ENCODE measurements at regions not wholly inside any gene's neighbourhood (a gene's known extent, or its start where the extent isn't known, plus 50 kb on each side); places are given as distances from the start of the nearest gene placed in this dataset.

DNA sequence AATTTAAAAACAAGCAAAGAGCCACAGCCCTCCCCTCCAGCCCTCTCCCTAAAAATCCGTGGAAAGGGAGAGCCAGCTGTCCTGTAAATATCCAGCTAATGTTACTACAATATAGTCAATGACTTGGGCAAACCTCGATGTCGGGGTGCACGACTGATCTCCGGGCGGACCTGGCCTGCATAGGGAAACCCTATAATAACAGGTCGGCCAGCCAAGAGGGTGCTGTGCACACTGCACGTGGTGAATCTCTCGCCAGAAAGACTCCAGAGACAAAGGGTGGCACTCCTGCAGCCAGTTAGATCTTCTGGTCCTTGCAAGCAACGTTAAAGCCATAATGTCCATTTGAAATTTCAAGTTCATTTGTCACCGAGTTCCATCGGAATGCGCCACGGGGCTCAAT is 1092.8 kb downstream of the ADGRL3 start:
- no peak overlapping the region for H3K27ac ChIP-seq (ENCODE audit: low read depth, low read length)
- no peak overlapping the region for H3K4me3 ChIP-seq (ENCODE audit: insufficient read depth, low read length)
- H3K9me3 ChIP-seq (ENCODE audit: low read depth, low read length) = no peaks in the 10 kb centered on the region
- H3K27me3 ChIP-seq (ENCODE audit: insufficient read depth, low read length) = no peaks in the 10 kb centered on the region
- no peak overlapping the region for H2AFZ ChIP-seq (ENCODE audit: low read length)
- TF ChIP-seq, protein P1, sequence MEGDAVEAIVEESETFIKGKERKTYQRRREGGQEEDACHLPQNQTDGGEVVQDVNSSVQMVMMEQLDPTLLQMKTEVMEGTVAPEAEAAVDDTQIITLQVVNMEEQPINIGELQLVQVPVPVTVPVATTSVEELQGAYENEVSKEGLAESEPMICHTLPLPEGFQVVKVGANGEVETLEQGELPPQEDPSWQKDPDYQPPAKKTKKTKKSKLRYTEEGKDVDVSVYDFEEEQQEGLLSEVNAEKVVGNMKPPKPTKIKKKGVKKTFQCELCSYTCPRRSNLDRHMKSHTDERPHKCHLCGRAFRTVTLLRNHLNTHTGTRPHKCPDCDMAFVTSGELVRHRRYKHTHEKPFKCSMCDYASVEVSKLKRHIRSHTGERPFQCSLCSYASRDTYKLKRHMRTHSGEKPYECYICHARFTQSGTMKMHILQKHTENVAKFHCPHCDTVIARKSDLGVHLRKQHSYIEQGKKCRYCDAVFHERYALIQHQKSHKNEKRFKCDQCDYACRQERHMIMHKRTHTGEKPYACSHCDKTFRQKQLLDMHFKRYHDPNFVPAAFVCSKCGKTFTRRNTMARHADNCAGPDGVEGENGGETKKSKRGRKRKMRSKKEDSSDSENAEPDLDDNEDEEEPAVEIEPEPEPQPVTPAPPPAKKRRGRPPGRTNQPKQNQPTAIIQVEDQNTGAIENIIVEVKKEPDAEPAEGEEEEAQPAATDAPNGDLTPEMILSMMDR (IDR thresholded peaks at IDR 0.05; ENCODE audit: extremely low read depth, low read depth, low read length) = no peak
- DNase-seq (ENCODE audit: insufficient read length, low spot score, missing footprints) = no peak
- no peaks in the 10 kb centered on the region for H3K79me2 ChIP-seq (ENCODE audit: insufficient read depth, low read length)
- no peaks in the 10 kb centered on the region for H4K20me1 ChIP-seq (ENCODE audit: insufficient read depth, low read length)
- H3K36me3 ChIP-seq (ENCODE audit: insufficient read depth, low read length) = no peaks in the 10 kb centered on the region
- H3K4me1 ChIP-seq (ENCODE audit: insufficient read depth, low read length) = no peaks in the 10 kb centered on the region
- no peak overlapping the region for H3K4me2 ChIP-seq (ENCODE audit: insufficient read depth, low read length)

DNA sequence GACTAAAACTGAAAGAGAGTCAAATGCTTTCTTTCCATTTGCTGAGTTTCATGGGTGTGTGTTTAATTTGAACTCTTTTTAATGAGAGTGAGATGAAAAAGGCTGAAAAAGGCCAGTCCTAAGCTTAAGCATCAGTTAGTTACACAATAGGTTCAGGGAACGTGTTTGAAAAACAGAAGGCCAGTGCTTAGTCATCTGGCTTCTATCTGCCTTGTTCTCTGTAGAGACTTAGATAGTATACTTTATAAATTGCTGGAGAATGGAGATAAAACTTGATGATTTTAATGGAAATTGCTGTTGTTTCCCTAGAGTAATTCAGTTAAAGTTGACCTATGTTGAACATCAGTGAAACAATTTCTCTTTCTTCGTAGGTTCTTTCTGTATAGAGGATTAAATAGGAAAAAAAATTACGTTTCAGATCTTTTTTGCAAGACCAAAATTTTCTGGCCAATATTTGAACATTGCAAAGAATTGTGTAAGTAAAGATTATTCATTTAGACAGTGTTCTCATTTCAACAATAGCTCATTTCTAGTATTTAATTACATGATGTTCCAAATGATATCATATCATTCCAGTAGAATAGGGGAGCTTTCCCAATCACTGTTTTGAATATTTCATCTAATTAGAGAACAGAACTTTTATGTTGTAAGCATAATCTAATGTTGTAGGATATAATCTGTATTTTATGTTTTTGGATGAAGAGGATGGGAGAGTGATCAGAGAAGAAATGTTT is 1088.8 kb downstream of the ADGRL3 start:
- Histone ChIP-seq H3K79me2 (ENCODE audit: insufficient read depth, low read length) (no peaks in the 10 kb centered on the region), H3K9me3 (ENCODE audit: low read depth, low read length) (no peaks in the 10 kb centered on the region), H3K27ac (ENCODE audit: low read depth, low read length) (no peak overlapping the region), H3K4me2 (ENCODE audit: insufficient read depth, low read length) (no peak overlapping the region), H3K4me1 (ENCODE audit: insufficient read depth, low read length) (no peaks in the 10 kb centered on the region), H4K20me1 (ENCODE audit: insufficient read depth, low read length) (no peaks in the 10 kb centered on the region), H3K36me3 (ENCODE audit: insufficient read depth, low read length) (no peaks in the 10 kb centered on the region), H3K4me3 (ENCODE audit: insufficient read depth, low read length) (no peak overlapping the region), H2AFZ (ENCODE audit: low read length) (no peak overlapping the region), H3K27me3 (ENCODE audit: insufficient read depth, low read length) (no peaks in the 10 kb centered on the region)
- TF ChIP-seq, protein P1 (IDR thresholded peaks at IDR 0.05; ENCODE audit: extremely low read depth, low read depth, low read length) = no peak
- no peak for DNase-seq (ENCODE audit: insufficient read length, low spot score, missing footprints)

DNA sequence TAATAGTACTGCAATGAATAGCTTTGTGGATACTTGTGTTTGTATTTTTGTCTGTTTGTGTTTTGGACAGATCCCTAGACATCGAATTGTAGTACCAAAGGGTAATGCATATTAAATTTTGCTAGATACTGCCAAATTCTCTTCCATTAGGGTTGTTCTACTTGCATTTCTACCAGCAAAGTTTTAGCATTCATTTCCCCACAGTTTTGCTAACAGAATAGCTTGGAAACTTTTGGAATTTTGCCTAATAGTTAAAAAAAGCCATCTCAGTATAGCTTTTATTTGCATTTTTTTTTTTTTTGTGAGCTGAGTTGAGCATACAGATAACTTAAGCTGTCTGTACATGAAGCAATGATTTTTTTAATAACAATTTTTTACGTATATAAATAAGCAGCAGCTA is 1084.9 kb downstream of the ADGRL3 start:
- TF ChIP-seq, protein P1 (IDR thresholded peaks at IDR 0.05; ENCODE audit: extremely low read depth, low read depth, low read length) = no peak
- Histone ChIP-seq H3K4me3 (ENCODE audit: insufficient read depth, low read length) (no peak overlapping the region), H4K20me1 (ENCODE audit: insufficient read depth, low read length) (no peaks in the 10 kb centered on the region), H3K79me2 (ENCODE audit: insufficient read depth, low read length) (no peaks in the 10 kb centered on the region), H3K4me1 (ENCODE audit: insufficient read depth, low read length) (no peaks in the 10 kb centered on the region), H2AFZ (ENCODE audit: low read length) (no peak overlapping the region), H3K27ac (ENCODE audit: low read depth, low read length) (no peak overlapping the region), H3K4me2 (ENCODE audit: insufficient read depth, low read length) (no peak overlapping the region), H3K27me3 (ENCODE audit: insufficient read depth, low read length) (no peaks in the 10 kb centered on the region), H3K9me3 (ENCODE audit: low read depth, low read length) (no peaks in the 10 kb centered on the region), H3K36me3 (ENCODE audit: insufficient read depth, low read length) (no peaks in the 10 kb centered on the region)
- no peak for DNase-seq (ENCODE audit: insufficient read length, low spot score, missing footprints)

DNA sequence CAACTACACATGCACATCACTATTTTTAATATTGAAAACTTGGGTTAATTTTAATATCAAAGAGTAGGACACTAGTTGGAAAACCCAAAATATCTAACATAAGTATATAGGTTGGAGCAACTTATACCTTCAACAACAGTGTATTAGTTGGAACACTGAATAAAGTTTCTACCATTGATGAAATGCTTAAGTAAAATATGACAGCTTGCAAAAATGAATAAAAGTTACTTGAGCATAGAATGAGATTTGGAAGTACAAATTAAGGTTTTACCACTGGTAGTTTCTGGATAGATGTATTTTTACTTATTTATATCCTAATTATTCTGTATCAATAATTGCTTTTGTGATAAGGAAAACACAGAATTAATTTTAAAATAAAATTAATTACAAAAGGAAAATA is 1079.6 kb downstream of the ADGRL3 start:
- no peaks in the 10 kb centered on the region for H3K36me3 ChIP-seq (ENCODE audit: insufficient read depth, low read length)
- no peak overlapping the region for H3K4me3 ChIP-seq (ENCODE audit: insufficient read depth, low read length)
- TF ChIP-seq, protein P1 (IDR thresholded peaks at IDR 0.05; ENCODE audit: extremely low read depth, low read depth, low read length) = no peak
- H2AFZ ChIP-seq (ENCODE audit: low read length) = no peak overlapping the region
- H3K27ac ChIP-seq (ENCODE audit: low read depth, low read length) = no peak overlapping the region
- H3K79me2 ChIP-seq (ENCODE audit: insufficient read depth, low read length) = no peaks in the 10 kb centered on the region
- DNase-seq (ENCODE audit: insufficient read length, low spot score, missing footprints) = no peak
- no peaks in the 10 kb centered on the region for H3K27me3 ChIP-seq (ENCODE audit: insufficient read depth, low read length)
- no peaks in the 10 kb centered on the region for H3K4me1 ChIP-seq (ENCODE audit: insufficient read depth, low read length)
- H3K9me3 ChIP-seq (ENCODE audit: low read depth, low read length) = peaks cover 2% of the 10 kb centered on the region
- no peaks in the 10 kb centered on the region for H4K20me1 ChIP-seq (ENCODE audit: insufficient read depth, low read length)
- no peak overlapping the region for H3K4me2 ChIP-seq (ENCODE audit: insufficient read depth, low read length)

Data from osteoblast (primary cell).